NCI-H2029 treated with DMSO at 0.1 percent for 48 hours (cell line): ENCODE measurements at regions not wholly inside any gene's neighbourhood (a gene's known extent, or its start where the extent isn't known, plus 50 kb on each side); places are given as distances from the start of the nearest gene placed in this dataset.
"Not testable (repeated sequence)": the region's sequence is repeated elsewhere in the genome, so short reads cannot be mapped to it uniquely, and the experiment has no call there.

Source experiments
- DNase-seq: peaks from one replicate; lab custom pipeline; 2025; lab: John Stamatoyannopoulos, UW

- no peak for DNase-seq
Measured at GRCh38 chr7:36038063-36038721, 114.9 kb upstream of the EEPD1 start.

- no peak for DNase-seq
Measured at GRCh38 chr7:36039243-36039642, 113.8 kb upstream of the EEPD1 start.

DNA sequence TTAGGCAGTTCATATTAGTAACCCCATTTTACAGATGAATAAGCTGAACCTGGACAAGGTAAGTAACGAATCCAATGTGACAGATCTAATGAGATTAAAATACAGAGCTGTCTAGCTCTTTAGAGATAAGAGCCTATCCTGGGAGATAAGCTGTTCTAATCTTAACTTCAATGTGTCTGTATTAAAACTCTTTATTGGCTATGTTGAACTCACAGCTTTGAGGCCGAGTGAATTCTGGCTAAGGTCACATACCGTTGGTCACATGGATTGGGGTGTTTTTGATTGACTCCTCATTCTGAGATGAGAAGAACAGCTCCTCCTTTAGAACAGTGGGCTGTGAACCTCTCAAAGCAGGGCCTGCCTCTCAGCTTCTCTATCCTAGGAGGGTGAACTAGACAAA is 113.4 kb upstream of the EEPD1 start:
- DNase-seq: no peak

DNA sequence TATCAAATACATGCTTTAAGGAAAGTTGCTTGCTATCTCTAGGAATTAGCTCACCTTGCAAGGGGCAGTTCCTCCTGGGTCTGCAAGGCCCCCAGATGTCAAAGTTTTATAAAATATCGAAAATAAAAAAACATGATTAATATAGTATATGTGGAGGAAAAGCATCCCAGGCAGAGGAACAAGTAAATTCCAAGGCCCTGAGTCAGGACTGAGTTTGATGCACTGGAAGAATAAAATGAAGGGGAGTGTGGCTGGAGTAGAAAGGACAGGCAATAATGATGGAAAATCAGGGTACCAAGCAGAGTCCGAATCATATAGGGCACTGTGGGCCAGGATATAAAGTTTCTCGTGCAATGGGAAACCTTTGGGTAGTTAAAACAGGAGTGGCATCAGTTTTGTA is 112.4 kb upstream of the EEPD1 start:
- DNase-seq: no peak

DNA sequence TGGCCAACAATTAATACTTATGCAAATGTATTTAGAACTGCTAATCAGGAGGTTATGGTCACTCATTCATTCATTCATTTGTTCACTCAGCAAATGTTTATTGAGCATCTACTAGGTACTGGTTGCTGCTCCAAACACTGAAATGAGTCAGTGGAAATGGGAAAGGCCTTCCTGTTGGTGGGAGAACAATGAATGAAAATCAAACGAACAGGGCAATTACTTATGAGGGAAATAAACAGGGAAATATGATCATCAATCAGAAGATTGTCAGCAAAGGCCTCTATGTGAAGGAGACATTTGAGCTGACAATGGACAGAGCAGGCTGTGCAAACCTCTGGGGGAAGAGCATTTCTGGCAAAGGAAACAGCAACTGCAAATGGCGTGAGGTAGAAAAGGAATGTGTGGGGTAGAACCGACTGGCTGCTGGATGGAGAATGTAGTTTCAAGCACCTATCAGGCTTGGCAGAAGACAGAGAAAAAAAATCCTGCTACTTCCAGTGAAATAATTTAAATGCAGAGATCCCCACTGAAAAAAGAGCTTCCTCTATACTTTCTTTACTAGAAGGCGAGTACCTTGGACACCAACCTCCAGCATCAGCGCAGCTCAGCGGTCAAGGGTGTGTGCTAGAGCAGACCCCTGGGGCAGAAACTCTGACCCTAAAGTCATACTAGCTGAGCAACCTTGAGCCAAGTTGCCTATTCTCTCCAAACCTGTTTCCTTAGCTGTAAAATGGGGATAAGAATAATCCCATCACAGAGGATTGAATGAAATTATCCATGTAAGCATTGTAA is 108.8 kb upstream of the EEPD1 start:
- no peak for DNase-seq

- DNase-seq: no peak
Measured at GRCh38 chr7:36045326-36045725, 107.7 kb upstream of the EEPD1 start.

GRCh38 chr7:36045830-36046341 is 107.2 kb upstream of the EEPD1 start:
- DNase-seq: no peak

- DNase-seq: no peak
Measured at GRCh38 chr7:36047091-36047658, 105.9 kb upstream of the EEPD1 start.

DNA sequence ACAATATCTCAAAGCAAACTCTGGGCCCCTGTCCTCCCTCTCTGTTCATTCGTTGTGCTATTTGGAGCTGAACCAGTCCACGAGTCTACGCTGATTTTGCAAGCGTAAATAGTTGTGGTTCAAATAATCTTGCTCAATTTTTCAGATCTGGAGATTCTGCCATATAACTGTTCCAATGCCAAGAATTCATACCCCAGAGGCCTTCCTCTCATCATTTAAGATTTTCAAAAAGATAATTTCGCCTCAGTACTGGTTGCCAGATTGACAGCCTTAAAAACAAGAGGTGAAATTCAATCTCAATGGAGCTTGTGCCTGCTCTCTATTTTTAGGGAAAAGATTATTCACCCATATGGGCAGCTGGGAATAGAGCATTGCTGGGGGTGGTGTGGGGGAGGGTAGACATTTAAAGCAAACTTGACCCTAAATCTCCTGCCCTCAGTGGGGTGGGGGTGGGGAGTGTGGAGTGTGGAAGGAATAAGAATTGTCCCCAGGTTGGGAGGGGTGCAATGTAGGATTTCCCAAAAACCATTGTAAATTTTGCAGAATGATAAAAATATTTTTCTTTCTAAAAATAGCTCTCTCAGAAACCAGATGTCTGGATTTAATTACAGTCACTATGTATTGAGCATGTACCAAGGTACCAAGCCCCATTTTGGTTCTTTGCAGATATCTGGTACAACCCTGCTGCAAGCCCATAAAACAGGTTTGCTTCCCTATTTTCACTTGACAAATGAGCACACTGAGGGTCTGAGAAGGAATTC is 104.7 kb upstream of the EEPD1 start:
- DNase-seq: no peak

DNA sequence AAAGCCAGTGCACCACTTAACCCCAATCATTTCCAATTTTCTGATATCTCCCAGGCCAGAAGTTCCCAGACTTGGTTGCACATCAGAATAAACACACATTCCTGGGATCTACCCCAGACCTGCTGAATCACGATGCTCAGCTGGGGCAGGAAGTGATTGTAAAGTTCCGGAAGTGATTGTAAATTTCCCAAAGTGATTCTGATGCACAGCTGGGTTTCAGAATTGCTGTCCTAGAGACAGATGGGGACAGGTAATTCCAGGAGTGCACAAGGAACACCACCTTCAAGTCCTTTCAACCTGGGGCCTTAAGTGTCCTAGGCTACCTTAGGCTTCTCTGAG is 104.2 kb upstream of the EEPD1 start:
- DNase-seq: no peak

GRCh38 chr7:36051501-36051900 is 101.6 kb upstream of the EEPD1 start:
- peak; percentile 34 for DNase-seq

DNA sequence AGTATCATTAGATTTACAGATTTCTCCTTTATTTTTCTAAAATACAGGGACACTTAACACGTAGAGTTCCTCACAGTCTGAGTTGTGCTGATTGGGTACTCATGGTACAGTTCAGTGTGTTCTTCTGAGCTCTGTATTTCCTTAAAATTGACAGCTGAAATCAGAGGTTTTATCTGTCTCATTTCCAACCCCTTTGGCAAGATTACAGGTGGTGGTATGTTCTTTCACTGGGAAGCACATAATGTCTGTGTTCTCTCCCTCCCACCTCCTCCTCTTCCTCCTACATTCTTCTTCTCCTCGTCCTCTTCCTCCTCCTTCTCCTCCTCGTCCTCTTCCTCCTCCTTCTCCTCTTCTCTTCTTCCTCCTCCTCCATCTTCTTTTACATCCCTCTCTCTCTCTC is 99.5 kb upstream of the EEPD1 start:
- DNase-seq: no peak

- DNase-seq: no peak
Measured at GRCh38 chr7:36054637-36055036, 98.4 kb upstream of the EEPD1 start.

GRCh38 chr7:36055207-36055606 is 97.8 kb upstream of the EEPD1 start:
- no peak for DNase-seq

DNA sequence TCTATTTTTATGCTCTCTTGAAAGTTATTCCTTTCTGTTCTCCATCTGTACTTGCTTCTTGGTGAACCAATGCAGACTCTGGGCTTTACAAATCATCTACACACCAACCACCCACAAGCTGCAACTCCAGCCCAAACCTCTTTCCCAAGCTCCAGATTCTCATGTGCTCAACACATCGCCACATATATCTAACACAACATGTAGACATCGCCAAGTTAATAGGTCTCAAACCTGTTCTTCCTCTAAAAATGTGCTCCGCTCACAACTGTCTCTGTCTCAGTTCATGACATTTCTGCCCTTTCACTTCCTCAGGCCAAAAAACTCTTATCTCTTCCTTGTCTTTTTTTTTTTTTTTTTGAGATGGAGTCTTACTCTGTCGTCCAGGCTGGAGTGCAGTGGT is 95.7 kb upstream of the EEPD1 start:
- DNase-seq: no peak

DNA sequence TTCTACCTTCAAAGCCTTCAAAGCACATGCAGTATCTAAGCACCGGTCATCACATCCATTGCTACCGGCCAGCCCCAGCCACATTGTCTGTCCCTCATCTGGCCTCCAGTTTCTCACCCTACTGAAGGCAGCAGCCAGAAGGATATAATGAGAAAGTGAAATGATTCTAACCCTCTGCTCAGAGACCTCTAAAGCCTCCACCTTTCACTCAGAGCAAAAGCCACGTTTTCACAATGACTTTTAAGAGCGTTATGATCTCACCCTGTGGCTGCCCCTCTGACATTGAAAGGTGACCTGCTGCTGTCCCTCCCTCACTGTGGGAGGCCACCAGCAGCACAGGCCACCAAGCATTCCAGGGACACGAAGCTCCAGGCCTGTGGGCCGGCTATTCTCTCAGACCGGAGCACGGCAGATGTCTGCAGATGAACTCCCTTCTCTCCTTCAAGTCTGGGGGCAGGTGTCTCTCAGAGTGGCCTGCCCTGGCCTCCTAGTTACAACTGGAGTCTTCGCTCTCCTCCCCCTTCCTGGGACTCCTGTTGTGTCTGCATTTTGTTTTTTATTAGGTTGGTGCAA is 94.9 kb upstream of the EEPD1 start:
- no peak for DNase-seq

GRCh38 chr7:36060388-36060787 is 92.7 kb upstream of the EEPD1 start:
- not testable (repeated sequence) for DNase-seq

DNA sequence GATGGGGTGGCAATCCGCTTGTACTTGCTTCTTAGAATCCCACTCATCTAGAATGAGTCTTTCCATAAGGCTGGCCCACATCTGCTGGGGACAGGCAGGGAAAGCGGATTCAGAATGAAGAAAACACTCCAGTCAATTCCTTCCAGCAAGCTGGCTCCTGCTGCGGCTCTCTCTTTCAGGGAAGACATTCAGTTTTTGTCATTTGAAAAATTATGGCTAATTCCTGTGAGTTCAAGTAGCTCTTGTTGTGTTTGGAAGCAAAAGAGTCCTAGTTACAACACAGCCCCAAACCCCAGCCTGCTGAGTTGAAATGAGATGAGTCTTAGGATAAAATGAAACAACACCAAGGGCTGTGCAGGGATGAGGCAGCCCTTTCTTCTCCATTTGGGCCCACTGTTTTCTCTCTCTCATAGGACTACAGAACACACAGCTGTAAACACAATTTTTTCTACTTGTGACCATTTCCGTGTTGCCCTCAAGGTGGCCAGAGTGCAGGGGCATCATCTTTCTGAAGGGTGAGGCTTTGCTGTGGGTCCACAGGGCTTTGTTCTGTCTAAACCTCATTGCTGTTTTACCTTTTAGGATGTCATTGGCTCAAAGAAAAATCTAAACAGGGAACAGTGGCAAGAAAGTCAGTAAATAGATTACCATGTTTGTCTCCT is 90.8 kb upstream of the EEPD1 start:
- no peak for DNase-seq

GRCh38 chr7:36064676-36065075 is 88.4 kb upstream of the EEPD1 start:
- DNase-seq: no peak

DNA sequence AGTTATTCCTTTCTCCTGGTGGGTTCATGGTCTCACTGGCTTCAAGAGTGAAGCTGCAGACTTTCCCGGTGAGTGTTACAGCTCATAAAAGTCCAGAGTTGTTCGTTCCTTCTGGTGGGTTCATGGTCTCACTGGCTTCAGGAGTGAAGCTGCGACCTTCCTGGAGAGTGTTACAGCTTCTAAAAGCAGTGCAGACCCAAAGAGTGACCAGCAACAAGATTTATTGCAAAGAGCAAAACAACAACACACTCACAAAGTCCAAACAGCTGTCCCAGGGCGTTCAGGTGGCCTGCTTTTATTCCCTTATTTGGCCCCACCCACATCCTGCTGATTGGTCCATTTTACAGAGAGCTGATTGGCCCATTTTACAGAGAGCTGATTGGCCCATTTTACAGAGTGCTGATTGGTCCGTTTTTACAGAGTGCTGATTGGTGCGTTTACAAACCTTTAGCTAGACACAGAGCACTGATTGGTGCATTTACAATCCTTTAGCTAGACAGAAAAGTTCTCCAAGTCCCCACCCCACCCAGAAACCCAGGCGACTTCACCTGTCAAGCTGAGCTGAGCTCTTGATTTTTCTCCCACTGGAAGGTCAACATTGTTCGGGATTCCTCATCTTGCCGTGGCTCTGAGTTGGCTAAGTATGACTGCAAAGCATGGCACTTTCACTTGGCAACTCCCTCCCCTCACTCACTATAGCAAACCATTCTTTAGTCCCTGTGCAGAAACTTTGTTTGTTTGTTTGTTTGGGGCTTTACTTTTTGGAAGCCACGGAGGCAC is 87.3 kb upstream of the EEPD1 start:
- not testable (repeated sequence) for DNase-seq

DNA sequence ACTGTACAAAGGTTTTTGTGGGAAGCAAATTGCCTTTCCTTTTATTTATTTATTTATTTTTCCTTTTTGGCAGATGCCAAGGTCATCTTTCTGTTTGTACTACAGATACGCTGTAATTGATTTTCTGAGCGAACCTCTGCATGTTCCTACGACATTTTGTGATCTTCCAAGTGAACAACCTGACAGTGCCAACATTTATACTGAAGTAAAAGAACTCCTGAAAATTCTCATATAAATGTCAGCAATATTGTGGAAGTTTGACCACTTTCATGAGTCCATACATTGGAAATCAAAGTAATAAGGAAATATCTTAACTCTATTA is 86.8 kb upstream of the EEPD1 start:
- DNase-seq: no peak
